NK-92 treated with Interleukin-12 subunit alpha and Interleukin-12 subunit beta, amount 100 ng/mL, for 24 hours (cell line): ENCODE measurements at regions not wholly inside any gene's neighbourhood (a gene's known extent, or its start where the extent isn't known, plus 50 kb on each side); places are given as distances from the start of the nearest gene placed in this dataset.
A peak's percentile ranks its signal among the peaks of the same experiment; 100 is the strongest.

Source experiments
- DNase-seq: peaks from one replicate; lab custom pipeline; 2025; lab: John Stamatoyannopoulos, UW

- no peak for DNase-seq
Observed at GRCh38 chr21:35223480-35224156, 174.5 kb upstream of the RUNX1 start.

- peak; percentile 13 for DNase-seq
Observed at GRCh38 chr21:35222541-35222941, 173.4 kb upstream of the RUNX1 start.

- no peak for DNase-seq
Observed at GRCh38 chr21:35222021-35222420, 172.9 kb upstream of the RUNX1 start.

GRCh38 chr21:35220301-35220700 is 171.2 kb upstream of the RUNX1 start:
- no peak for DNase-seq

GRCh38 chr21:35219719-35220118 is 170.6 kb upstream of the RUNX1 start:
- no peak for DNase-seq

GRCh38 chr21:35219291-35219690 is 170.2 kb upstream of the RUNX1 start:
- DNase-seq: no peak

- DNase-seq: no peak
Observed at GRCh38 chr21:35217504-35218060, 168.5 kb upstream of the RUNX1 start.

GRCh38 chr21:35216996-35217395 is 167.9 kb upstream of the RUNX1 start:
- no peak for DNase-seq

- DNase-seq: no peak
Observed at GRCh38 chr21:35215870-35216269, 166.8 kb upstream of the RUNX1 start.

GRCh38 chr21:35212393-35213127 is 163.5 kb upstream of the RUNX1 start:
- DNase-seq: no peak

GRCh38 chr21:35211782-35212181 is 162.7 kb upstream of the RUNX1 start:
- DNase-seq: no peak

GRCh38 chr21:35210093-35210492 is 161.0 kb upstream of the RUNX1 start:
- no peak for DNase-seq

- DNase-seq: no peak
Observed at GRCh38 chr21:35208810-35209517, 159.9 kb upstream of the RUNX1 start.

- no peak for DNase-seq
Observed at GRCh38 chr21:35208104-35208503, 159.0 kb upstream of the RUNX1 start.

GRCh38 chr21:35207322-35207721 is 158.2 kb upstream of the RUNX1 start:
- no peak for DNase-seq

- no peak for DNase-seq
Observed at GRCh38 chr21:35206141-35207125, 157.3 kb upstream of the RUNX1 start.

GRCh38 chr21:35204850-35205541 is 155.9 kb upstream of the RUNX1 start:
- no peak for DNase-seq

GRCh38 chr21:35204125-35204524 is 155.0 kb upstream of the RUNX1 start:
- DNase-seq: no peak

- DNase-seq: no peak
Observed at GRCh38 chr21:35203093-35203977, 154.2 kb upstream of the RUNX1 start.

GRCh38 chr21:35202431-35202830 is 153.3 kb upstream of the RUNX1 start:
- DNase-seq: no peak
